Cardiac muscle cell (in vitro differentiated cells and primary cell): ENCODE measurements at regions not wholly inside any gene's neighbourhood (a gene's known extent, or its start where the extent isn't known, plus 50 kb on each side); places are given as distances from the start of the nearest gene placed in this dataset.

Source experiments
- DNase-seq, 2 donors: peaks; one replicate each; pipeline versions ENCODE4 v3.0.0 to v3.0.0-alpha.2; 2010 to 2017; ENCODE audit warnings: low read depth in 1 of 2, low spot score in 1 of 2
- H3K27ac ChIP-seq: fragments of 200-600 bp; sonication (generic); 2 replicates; pipeline ENCODE4 v1.5.1; 2016
- H3K27me3 ChIP-seq: fragments of 200-600 bp; sonication (generic); 2 replicates; pipeline ENCODE4 v1.6.0; 2016; ENCODE audit warnings: control low read depth
- H3K36me3 ChIP-seq: fragments of 200-600 bp; sonication (generic); 2 replicates; pipeline ENCODE4 v1.5.1; 2016; ENCODE audit warnings: control low read depth
- H3K4me1 ChIP-seq: fragments of 200-600 bp; sonication (generic); 2 replicates; pipeline ENCODE4 v1.8.1; 2017; ENCODE audit warnings: low read depth, mild to moderate bottlenecking, mixed run types
- H3K4me3 ChIP-seq: fragments of 200-600 bp; sonication (generic); 2 replicates; pipeline ENCODE4 v1.5.1; 2016; ENCODE audit warnings: mild to moderate bottlenecking
- H3K9me3 ChIP-seq: fragments of 200-600 bp; sonication (generic); 2 replicates; pipeline ENCODE4 v1.5.1; 2017; ENCODE audit warnings: low read depth, mild to moderate bottlenecking, control low read depth
- TF ChIP-seq, protein P1 (sequence below): IDR thresholded peaks from 2 replicates; pipeline ENCODE4 v1.5.1; 2012; ENCODE audit warnings: low read depth, mild to moderate bottlenecking, low read length

DNA sequence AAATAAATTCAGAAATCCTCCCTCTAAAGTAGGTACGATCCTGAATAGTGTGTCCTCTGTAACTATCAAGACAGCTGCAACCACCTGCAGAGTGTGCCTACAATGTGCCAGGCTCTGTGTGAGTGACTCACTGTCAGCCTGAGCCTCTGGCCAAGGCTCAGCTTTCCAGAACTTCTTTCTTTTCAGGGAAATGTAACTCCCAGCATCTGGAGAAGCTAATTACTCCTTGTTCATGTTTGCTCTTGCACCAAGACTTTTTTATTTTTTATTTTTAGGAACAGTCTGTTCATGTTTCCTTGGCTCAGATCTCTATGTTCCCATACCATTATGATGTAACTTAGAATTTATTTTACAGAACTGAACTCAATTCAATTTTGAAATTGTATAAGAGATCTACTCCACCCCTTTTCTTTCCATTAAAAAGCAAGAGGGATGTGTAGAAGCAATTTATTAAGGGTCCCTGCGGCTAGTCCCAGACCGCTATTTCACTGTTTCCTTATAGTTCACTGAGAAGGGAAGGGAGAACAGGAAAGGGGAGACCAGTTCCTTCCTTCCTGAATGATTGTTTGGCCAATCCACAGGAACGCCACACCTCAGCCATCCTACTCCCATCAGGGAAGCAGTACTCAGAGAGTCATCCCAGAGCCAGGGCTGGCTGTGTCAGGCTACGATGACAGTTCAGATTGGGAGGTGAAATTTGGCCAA, 112.4 kb upstream of the ZNF648 start:
- Histone ChIP-seq H3K4me1 (no peaks in the 10 kb centered on the region), H3K4me3 (no peak overlapping the region), H3K9me3 (no peaks in the 10 kb centered on the region), H3K36me3 (no peaks in the 10 kb centered on the region), H3K27me3 (no peaks in the 10 kb centered on the region), H3K27ac (no peak overlapping the region)
- no peak for DNase-seq
- TF ChIP-seq, protein P1, sequence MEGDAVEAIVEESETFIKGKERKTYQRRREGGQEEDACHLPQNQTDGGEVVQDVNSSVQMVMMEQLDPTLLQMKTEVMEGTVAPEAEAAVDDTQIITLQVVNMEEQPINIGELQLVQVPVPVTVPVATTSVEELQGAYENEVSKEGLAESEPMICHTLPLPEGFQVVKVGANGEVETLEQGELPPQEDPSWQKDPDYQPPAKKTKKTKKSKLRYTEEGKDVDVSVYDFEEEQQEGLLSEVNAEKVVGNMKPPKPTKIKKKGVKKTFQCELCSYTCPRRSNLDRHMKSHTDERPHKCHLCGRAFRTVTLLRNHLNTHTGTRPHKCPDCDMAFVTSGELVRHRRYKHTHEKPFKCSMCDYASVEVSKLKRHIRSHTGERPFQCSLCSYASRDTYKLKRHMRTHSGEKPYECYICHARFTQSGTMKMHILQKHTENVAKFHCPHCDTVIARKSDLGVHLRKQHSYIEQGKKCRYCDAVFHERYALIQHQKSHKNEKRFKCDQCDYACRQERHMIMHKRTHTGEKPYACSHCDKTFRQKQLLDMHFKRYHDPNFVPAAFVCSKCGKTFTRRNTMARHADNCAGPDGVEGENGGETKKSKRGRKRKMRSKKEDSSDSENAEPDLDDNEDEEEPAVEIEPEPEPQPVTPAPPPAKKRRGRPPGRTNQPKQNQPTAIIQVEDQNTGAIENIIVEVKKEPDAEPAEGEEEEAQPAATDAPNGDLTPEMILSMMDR: no peak

DNA sequence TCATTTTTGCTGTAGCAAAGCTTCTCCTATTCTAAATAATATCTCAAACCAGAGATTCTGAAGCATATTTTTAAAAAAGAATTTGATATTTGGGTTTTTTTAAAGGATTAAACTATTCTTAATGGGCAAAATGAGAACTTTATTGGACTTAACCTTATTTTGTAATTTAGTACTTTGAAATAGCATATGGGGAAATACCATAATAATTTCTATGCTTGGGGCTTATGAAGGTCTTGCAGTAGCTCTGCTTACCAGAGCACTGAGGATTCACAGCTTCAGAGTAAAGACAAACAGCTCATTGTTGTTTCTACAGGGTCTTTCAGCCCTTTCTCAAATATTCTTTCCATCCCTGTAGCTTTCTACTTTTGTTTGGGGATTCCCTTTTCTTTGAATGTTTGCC, 111.2 kb upstream of the ZNF648 start:
- Histone ChIP-seq H3K4me3 (no peak overlapping the region), H3K4me1 (no peaks in the 10 kb centered on the region), H3K36me3 (no peaks in the 10 kb centered on the region), H3K27me3 (no peaks in the 10 kb centered on the region), H3K27ac (no peak overlapping the region), H3K9me3 (no peaks in the 10 kb centered on the region)
- DNase-seq: no peak
- TF ChIP-seq, protein P1: no peak

DNA sequence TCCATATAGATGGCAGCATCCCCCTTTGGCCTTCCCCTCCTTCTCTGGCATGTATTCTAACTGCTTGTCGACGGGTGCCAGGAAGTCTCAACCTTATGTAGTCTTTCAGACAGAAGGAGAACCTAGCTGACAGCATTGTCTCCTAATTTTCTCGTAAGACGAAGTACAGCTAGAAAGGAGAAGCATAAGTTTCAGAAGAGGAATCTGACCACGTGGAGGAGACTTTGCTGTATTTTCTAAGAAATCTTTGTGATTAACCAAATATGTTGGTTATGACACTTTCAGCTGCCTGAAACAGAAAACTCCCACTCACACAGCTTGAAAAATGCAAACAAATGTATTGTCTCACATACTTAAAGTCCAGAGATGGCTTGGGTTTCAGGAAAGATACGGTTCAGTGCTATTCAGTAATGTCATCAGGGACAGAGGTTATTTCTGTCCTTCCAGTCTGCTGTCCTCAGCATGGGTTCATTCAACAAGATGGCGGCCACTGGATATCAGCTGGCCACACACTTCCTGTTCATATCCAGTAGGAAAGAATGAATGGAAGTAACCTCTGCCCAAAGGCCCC, 109.5 kb upstream of the ZNF648 start:
- H3K4me3 ChIP-seq: no peak overlapping the region
- H3K27ac ChIP-seq: no peak overlapping the region
- no peaks in the 10 kb centered on the region for H3K36me3 ChIP-seq
- H3K4me1 ChIP-seq: no peaks in the 10 kb centered on the region
- H3K9me3 ChIP-seq: no peaks in the 10 kb centered on the region
- DNase-seq: no peak
- H3K27me3 ChIP-seq: no peaks in the 10 kb centered on the region
- TF ChIP-seq, protein P1: no peak

DNA sequence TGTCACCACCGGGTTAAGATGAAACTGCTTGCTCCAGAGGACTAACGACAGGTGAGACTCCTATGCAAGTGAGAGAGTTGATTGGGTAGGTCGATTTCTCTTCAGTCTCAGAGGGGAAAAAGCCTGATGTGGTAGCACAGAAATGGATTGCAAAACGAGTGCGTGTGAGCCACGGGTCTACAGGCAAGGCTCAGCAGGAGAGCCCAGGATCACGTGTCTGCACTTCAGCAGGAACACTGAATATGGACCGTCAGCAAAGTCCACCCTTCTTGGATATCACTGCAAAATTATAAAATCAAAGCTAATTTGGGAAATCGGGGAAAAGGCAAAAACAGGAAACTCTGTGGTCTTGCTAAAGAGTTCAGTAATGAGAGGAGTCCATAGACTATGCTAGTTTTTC, 107.7 kb upstream of the ZNF648 start:
- Histone ChIP-seq H3K36me3 (no peaks in the 10 kb centered on the region), H3K4me1 (no peaks in the 10 kb centered on the region), H3K27ac (no peak overlapping the region), H3K9me3 (no peaks in the 10 kb centered on the region), H3K27me3 (no peaks in the 10 kb centered on the region), H3K4me3 (no peak overlapping the region)
- no peak for DNase-seq
- TF ChIP-seq, protein P1: no peak

DNA sequence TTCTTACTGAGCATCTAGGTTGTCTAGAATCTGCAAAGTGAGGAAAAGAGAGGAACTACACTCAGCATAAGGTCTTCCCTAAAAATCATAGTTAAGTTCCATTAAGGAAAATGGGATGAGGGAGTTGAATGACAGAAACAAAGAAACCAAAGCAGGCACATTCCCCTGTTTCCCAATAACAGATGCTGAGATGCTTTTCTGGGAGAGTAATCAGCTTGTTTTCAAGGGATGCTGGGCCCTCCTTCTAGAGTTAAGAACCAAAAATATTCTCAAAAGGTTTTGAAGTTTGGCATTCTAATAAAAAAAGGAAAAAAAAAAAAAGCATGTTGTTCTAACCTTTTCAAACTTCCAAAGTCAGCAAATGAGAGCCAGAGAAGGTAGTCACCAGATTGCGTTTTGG, 105.2 kb upstream of the ZNF648 start:
- TF ChIP-seq, protein P1: no peak

More for the DNA sequence above, 105.2 kb upstream of the ZNF648 start:
- Histone ChIP-seq H3K4me1 (no peaks in the 10 kb centered on the region), H3K27ac (no peak overlapping the region), H3K4me3 (no peak overlapping the region), H3K27me3 (peaks cover 2% of the 10 kb centered on the region), H3K36me3 (no peaks in the 10 kb centered on the region), H3K9me3 (no peaks in the 10 kb centered on the region)
- DNase-seq: no peak
